NT2/D1 (cell line): ENCODE measurements at regions not wholly inside any gene's neighbourhood (a gene's known extent, or its start where the extent isn't known, plus 50 kb on each side); places are given as distances from the start of the nearest gene placed in this dataset.

ENCODE experiments used
- SUZ12 ChIP-seq: IDR thresholded peaks from 2 replicates; pipeline ENCODE4 v1.6.1; 2011; ENCODE audit not compliant: insufficient read length, insufficient read depth; ENCODE audit errors: extremely low read depth
- YY1 ChIP-seq: IDR thresholded peaks from 2 replicates; pipeline ENCODE4 v1.6.1; 2011; ENCODE audit not compliant: insufficient read length, insufficient read depth

DNA sequence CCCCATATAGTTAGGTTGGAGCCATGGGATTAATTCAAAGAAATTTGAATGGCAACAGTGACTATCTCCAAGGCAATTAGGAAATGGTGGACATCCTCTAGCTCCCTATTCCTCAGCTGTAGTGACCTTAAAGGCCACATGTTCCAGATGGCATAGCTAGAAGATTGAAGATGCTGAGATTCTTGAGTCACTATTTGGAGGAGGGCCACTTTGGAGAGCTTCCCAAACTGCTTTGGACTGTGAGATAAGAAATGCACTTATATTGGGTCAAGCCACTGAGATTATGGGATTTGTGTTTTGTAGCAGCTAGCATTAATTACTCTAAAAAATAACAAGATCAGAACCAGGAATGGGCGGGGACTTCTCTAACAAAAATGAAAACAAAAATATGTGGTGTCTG, 636.2 kb upstream of the CCNG1 start:
- no peak for TF ChIP-seq SUZ12
- TF ChIP-seq YY1: no peak
